Breast epithelium (tissue), 3 donors: ENCODE measurements at regions not wholly inside any gene's neighbourhood (a gene's known extent, or its start where the extent isn't known, plus 50 kb on each side); places are given as distances from the start of the nearest gene placed in this dataset.

Source experiments
- CTCF ChIP-seq, 3 donors: fragments of 450-650 bp; IDR thresholded peaks; one replicate each; pipeline ENCODE4 v1.5.1; 2016 to 2017; ENCODE audit warnings: antibody characterized with exemption in 3 of 3, mild to moderate bottlenecking in 3 of 3, moderate library complexity in 3 of 3
- POLR2A ChIP-seq: fragments of 450-650 bp; IDR thresholded peaks from one replicate; pipeline ENCODE4 v1.6.1; 2016; ENCODE audit warnings: antibody characterized with exemption, mild to moderate bottlenecking, moderate library complexity
- POLR2AphosphoS5 ChIP-seq, 3 donors: sonication (generic); formaldehyde crosslinking; IDR thresholded peaks; one replicate each; pipeline ENCODE4 v1.6.1; 2017; ENCODE audit warnings: antibody characterized with exemption in 3 of 3

- TF ChIP-seq POLR2AphosphoS5 (IDR thresholded peaks at IDR 0.05) (no peak), CTCF (IDR thresholded peaks at IDR 0.05) (no peak), POLR2A (no peak)
These were observed 507.3 kb upstream of the AUTS2 start for GRCh38 chr7:69090936-69091335.
